ENCODE measurements at regions not wholly inside any gene's neighbourhood (a gene's known extent, or its start where the extent isn't known, plus 50 kb on each side); places are given as distances from the start of the nearest gene placed in this dataset.

DNA sequence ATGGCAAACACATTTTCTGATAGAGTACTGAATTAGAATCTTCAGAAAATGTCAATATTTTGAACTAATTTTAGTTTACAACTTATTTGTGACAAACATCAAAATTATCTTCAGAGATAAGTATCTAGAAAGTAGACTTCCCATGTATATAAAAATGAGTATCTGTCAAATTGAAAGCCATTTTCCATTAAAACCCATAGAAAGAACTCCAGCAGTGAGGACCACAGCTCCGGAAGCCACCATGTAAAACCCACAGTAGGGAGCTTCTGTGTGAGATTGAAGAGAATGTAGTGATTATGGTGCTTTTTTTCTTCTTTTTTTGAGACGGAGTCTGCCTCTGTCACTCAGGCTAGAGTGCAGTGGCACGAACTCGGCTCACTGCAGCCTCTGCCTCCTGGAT lies 687.0 kb downstream of the TYW1 start:
- no peak for TF ChIP-seq POLR2A (IDR thresholded peaks at IDR 0.05)
- TF ChIP-seq, protein P1, sequence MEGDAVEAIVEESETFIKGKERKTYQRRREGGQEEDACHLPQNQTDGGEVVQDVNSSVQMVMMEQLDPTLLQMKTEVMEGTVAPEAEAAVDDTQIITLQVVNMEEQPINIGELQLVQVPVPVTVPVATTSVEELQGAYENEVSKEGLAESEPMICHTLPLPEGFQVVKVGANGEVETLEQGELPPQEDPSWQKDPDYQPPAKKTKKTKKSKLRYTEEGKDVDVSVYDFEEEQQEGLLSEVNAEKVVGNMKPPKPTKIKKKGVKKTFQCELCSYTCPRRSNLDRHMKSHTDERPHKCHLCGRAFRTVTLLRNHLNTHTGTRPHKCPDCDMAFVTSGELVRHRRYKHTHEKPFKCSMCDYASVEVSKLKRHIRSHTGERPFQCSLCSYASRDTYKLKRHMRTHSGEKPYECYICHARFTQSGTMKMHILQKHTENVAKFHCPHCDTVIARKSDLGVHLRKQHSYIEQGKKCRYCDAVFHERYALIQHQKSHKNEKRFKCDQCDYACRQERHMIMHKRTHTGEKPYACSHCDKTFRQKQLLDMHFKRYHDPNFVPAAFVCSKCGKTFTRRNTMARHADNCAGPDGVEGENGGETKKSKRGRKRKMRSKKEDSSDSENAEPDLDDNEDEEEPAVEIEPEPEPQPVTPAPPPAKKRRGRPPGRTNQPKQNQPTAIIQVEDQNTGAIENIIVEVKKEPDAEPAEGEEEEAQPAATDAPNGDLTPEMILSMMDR (IDR thresholded peaks at IDR 0.05) = no peak
